NCI-H2081 treated with DMSO at 0.1 percent for 48 hours (cell line): ENCODE measurements at regions not wholly inside any gene's neighbourhood (a gene's known extent, or its start where the extent isn't known, plus 50 kb on each side); places are given as distances from the start of the nearest gene placed in this dataset.
"Not testable (repeated sequence)": the region's sequence is repeated elsewhere in the genome, so short reads cannot be mapped to it uniquely, and the experiment has no call there.

ENCODE experiments used
- DNase-seq: peaks from one replicate; lab custom pipeline; 2025; lab: John Stamatoyannopoulos, UW

DNA sequence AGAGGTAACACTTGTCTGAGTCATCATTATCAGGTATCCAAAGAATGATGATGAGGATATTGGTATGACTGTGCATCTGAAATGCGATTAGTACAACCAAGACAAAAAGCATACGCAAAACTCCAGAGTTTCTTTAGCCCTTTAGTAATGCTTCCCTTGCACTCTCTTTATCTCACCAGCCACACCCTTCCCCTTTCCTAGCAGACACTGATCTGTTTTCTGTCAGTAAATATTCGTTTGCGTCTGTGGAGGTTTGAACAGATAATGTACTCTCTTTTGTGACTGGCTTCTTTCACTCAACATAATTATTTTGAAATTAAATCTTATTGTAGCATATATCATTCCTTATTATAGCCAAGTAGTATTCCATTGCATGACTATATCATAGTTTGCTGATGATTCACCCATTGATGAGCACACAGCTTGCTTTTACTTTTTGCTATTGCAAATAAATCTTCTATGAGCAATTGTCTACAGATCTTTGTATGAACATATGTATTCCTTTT is 775.7 kb downstream of the SLC6A15 start:
- DNase-seq, result no peak

- no peak for DNase-seq
Measured at GRCh38 chr12:84135586-84136279, 776.9 kb downstream of the SLC6A15 start.

- no peak for DNase-seq
Measured at GRCh38 chr12:84134797-84135366, 777.7 kb downstream of the SLC6A15 start.

DNA sequence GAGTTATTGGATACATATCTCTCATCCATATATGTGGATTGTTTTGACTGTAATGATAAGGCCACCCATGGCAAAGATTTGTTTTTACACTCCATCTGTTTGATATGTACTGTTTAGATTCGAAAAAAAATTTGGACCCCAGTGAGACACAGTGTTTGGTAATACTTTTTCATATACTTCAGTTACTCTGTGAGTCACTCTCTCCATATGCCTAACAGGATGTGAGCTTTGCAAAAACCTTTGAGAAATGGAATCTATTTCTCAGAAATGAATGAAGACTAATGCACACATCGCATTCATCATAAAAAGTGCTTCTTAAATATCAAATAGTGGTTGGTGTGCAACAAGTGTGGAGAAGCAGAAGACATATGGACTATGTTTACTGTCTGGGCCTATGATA is 781.5 kb downstream of the SLC6A15 start:
- DNase-seq, result no peak

DNA sequence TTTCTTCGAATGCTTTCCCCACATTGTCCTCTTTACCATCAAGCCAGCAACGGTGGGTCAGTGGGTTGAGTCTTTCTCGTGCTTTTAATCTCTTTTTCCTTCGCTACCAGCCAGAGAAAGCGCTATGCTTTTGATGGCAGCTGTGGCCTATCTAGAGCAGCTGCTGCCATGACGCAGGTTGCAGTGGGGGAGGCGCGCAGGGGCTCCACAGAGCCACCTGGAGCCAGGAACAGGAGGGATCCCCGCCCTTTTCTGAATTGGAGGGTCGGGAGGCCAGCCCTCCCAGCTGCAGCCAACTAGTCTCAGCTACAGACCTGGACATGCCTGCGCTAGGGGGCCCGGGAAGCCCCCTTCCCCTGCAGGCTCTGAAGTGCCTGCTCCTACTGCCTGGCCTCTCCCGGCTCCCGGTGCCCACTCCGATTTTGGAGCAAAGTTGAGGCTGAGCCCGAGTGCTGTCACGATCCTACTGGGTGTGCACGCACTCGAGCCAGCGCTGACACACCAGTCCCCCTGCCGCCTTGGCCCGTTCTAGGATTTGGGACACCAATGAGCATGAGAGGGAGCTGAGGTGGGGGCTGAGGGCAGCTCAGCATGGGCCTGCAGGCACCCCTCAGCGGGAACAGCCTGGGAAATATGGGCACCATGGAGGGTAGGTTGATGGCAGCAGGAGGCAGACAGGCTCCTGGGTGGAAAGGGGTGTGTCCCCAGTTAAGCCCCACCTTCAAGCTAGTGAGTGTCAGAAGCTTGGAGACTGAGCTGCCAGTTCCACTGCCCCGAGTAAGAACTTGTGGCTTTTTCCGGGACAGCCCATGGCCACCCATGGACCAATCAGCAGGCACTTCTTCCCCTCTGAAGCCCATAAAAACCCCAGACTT is 784.2 kb downstream of the SLC6A15 start:
- DNase-seq, result no peak

DNA sequence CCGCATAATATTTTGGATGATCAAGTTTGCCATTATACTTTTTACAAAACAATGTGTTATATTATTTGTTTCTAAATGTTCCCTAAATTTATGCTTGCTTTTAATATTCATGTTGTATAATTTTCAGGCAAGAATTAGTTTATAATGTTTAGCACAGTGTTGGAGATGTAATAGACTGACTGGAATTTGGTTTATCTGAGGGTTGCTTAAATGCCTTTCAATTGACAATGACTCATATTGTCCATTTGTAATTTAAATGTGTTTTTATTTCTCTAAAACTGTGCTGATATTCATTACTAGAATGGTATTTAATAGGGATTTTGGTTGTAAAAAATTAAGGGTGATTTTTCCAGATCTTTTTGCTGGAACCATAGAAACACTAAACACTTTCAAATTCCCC is 788.4 kb downstream of the SLC6A15 start:
- DNase-seq, result no peak

GRCh38 chr12:84117190-84117589 is 795.4 kb downstream of the SLC6A15 start:
- no peak for DNase-seq

DNA sequence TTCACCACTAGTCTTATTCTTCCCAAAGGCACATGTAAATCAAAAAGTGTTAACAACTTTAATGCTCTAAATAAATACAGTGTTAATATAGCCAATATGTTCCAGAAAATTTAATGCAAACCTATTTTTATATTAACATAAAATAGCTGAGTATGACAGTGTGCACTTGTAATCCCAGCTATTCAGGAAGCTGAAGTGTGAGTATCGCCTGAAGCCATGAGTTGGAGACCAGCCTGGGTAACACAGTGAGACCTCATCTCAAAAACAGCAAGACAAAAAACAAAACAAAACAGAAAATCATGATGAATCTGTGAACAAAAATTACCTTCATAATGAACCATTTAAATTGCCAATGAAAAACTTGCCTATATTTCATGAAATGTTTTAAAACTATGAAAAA is 798.9 kb downstream of the SLC6A15 start:
- no peak for DNase-seq

DNA sequence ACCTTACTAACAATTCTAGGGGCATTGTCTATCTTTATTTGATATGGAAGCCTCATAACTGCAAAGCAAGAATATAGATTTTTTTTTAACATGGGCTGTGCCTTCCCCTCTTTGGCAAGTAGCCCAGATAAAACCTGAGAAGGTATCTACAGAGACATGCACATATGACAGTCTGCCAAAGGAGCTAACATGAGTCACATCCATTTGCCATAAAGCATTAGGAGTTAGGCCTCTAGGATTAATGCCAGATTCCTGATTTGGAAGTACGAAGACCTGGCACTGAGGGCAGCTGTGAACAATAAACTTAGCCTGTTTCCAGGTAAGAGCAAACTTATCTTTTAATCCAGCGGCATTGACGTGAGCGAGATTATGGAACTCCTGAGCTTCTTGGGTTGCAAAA is 808.7 kb downstream of the SLC6A15 start:
- DNase-seq, result not testable (repeated sequence)

GRCh38 chr12:84101963-84102362 is 810.6 kb downstream of the SLC6A15 start:
- DNase-seq, result not testable (repeated sequence)

- not testable (repeated sequence) for DNase-seq
Measured at GRCh38 chr12:84099591-84099990, 813.0 kb downstream of the SLC6A15 start.

GRCh38 chr12:84091651-84092050 is 820.9 kb downstream of the SLC6A15 start:
- DNase-seq, result no peak

DNA sequence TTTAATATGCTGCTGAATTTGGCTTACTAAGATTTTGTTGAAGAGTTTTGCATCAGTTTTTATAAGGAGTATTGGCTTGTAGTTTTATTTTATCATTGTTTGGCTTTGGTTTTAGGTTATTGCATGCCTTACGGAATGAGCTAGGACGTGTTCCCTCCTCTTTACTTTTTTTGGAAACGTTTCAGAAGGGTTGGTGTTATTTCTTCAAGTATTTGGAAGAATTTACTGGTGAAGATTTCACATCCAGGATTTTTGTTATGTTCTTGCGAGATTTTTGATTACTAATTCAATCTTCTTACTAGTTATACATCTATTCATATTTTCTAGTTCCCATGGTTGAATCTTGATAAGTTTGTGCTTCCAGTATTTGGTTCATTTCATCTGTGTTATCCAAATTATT is 823.2 kb downstream of the SLC6A15 start:
- DNase-seq, result no peak

- DNase-seq, result no peak
Measured at GRCh38 chr12:84085046-84085445, 827.6 kb downstream of the SLC6A15 start.

GRCh38 chr12:84079626-84080025 is 833.0 kb downstream of the SLC6A15 start:
- DNase-seq, result no peak

DNA sequence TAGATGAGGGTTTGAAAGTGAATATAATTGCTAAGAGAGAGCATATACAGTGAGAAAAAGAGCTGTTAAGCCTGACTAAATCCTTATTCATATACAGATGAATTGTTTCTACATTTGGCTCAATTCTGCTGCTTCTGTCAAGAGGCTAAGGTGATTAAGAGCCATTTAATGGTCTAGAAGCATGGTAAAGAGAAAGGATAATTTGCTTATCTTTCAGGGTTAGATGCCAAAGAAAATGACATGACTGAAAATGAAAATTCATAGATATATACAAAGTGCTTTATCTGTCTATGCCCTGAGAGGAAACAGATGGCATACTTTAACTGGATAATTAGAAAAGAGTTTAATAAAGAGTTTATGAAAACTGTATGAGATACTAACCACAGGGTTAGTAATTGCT is 834.9 kb downstream of the SLC6A15 start:
- no peak for DNase-seq

GRCh38 chr12:84075991-84076390 is 836.6 kb downstream of the SLC6A15 start:
- DNase-seq, result no peak

- no peak for DNase-seq
Measured at GRCh38 chr12:84073401-84073800, 839.2 kb downstream of the SLC6A15 start.

DNA sequence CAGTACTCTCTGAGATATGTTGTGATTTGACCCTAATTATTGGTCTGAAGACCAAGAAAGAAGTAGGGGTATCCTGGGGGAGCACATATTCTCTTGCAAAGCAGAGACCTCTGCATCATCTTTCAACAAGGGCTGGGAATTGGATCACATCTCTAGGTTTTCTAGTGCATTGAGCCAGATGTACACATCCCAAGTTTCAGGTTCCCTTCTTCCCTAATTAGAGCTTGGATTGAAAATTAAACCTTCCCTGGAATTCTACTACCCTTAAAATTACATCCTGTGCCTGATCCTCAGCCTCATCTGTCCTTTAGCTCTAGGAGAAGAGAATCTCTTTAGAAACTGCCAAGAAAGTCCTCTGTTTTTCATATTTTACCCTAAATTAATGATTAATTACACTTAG is 839.6 kb downstream of the SLC6A15 start:
- no peak for DNase-seq

DNA sequence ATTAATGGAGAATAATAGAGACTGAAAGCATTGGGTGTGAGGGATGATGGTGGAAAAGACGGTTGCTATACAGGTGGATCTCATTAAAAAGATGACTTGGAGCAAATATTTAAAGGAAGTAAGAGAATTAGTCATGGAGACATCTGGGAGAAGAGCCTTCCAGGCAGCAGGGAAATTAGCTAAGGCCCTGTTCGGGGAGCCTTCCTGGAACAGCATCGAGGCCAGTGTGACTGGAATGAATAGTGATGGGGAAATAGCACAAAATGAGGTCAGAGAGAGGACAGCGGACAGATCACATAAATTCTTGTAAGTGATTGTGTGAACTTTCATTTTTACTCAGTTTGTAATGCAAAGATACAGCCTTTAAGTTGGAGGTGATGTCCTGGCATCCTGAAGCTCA is 842.3 kb downstream of the SLC6A15 start:
- no peak for DNase-seq

DNA sequence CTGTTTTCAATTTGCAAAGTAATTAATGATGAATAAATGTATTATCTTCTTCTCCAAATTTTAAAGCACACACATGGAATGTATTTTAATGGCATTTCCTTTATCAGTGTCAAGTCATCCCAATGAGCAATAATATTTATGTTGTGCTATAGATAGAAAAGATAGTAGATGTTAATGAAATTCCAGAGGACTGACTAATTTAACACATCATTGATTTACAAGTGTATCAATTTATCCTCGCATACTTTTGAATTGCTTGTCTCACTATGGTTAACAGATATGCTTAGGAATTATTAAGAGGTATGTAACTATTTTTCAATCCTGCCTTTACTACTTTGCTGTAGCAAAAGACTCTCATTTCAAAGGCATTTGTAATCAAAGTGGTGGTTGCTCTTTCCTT is 842.9 kb downstream of the SLC6A15 start:
- no peak for DNase-seq

GRCh38 chr12:84069198-84069597 is 843.4 kb downstream of the SLC6A15 start:
- no peak for DNase-seq

- no peak for DNase-seq
Measured at GRCh38 chr12:84058136-84058535, 854.5 kb downstream of the SLC6A15 start.
